T47D (cell line): ENCODE measurements at regions not wholly inside any gene's neighbourhood (a gene's known extent, or its start where the extent isn't known, plus 50 kb on each side); places are given as distances from the start of the nearest gene placed in this dataset.

Source experiments
- DNase-seq, 2 experiments: peaks; one replicate each; pipeline versions ENCODE4 v3.0.0 to v3.0.0-alpha.2; 2011 to 2012; ENCODE audit warnings: low read depth in 1 of 2, low spot score in 1 of 2
- JUND ChIP-seq: IDR thresholded peaks from 2 replicates; pipeline ENCODE4 v1.6.1; 2012; ENCODE audit warnings: low read depth
- in situ Hi-C: cut with HindIII; loops from 2 replicates; pipeline ENCODE4 v1.10.0; 2016; ENCODE audit warnings: low sequenced_read_pairs, low pct_unique_long_range_greater_than_20kb

GRCh38 chr12:25755136-25755970, 202.3 kb upstream of the LMNTD1 start:
- no peak for TF ChIP-seq JUND
- in situ Hi-C loops: no loop called here
- DNase-seq: no peak

DNA sequence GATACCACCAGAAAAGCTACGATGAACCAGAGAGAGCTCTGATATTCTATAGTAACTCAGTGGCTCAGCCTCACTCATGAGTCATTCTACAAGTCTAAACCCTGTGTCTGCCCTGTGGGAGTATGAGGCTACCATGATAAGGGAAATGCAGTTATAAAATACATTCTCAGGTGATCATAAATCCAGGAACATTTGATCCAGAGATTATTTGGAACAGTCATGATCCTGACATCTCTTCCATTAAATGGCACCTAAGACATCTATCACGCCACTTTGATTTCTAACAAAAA, 202.6 kb upstream of the RASSF8 start:
- in situ Hi-C loops: no loop called here
- TF ChIP-seq JUND: no peak
- no peak for DNase-seq

DNA sequence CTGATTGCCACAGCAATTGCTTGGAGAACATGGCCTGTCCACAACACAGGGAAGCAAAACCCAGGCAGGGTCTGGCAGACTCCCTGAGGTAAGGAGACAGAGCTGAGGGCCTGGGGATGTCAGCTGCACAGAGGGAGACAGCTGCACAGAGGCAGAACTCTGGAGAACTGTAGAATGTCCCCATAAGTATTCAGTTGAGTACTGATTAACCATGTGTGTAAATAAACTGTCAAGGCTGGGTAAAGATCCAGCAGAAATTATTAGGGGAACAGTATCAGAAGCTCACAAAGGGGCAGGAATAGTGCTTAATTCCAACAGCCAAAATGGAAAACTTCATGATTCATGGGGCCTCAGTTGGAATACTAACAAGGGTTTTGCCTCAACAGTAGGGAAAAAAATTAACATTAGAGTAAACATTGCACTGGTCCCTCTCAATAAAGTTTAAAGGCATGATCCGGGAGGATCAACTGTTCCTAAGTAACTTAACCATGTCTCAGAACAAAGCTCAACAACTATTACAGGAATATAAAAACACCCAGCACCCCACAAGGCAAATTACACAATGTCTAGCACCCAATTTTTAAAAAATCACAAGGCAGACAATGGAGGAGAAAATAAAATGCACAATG, 201.3 kb upstream of the RASSF8 start:
- no peak for TF ChIP-seq JUND
- no peak for DNase-seq
- in situ Hi-C loops: no loop called here

GRCh38 chr12:25759752-25760151, 198.7 kb upstream of the RASSF8 start:
- DNase-seq: no peak
- in situ Hi-C loops: no loop called here

GRCh38 chr12:25761356-25761755, 197.1 kb upstream of the RASSF8 start:
- no peak for DNase-seq
- no peak for TF ChIP-seq JUND
- in situ Hi-C loops: no loop called here

More at GRCh38 chr12:25759752-25760151, 198.7 kb upstream of the RASSF8 start:
- TF ChIP-seq JUND: no peak

- no peak for DNase-seq
- in situ Hi-C loops: no loop called here
Observed at GRCh38 chr12:25764409-25764808, 194.1 kb upstream of the RASSF8 start.

DNA sequence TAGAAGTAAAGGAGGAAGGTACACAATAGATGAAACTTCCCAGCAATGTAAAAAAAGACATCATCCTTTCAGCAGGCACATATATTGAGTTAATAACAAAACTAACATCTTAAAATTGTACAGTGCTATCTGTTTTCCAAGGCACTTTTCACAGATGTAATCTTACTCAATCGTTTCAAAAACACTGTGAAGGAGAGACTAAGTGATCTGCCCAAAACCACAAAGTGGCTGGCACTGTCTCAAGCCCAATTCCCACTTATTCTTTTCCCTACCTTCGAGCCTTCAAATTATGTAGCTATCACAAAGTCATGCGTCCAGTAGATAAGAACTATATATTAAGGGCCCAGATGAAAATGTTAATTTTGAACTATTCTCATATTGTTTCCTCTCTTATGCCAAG, 193.6 kb upstream of the RASSF8 start:
- TF ChIP-seq JUND: no peak
- in situ Hi-C loops: no loop called here
- no peak for DNase-seq

More at GRCh38 chr12:25764409-25764808, 194.1 kb upstream of the RASSF8 start:
- no peak for TF ChIP-seq JUND

GRCh38 chr12:25767606-25768005, 190.9 kb upstream of the RASSF8 start:
- no peak for DNase-seq
- no peak for TF ChIP-seq JUND
- in situ Hi-C loops: no loop called here

- in situ Hi-C loops: no loop called here
- DNase-seq: no peak
- no peak for TF ChIP-seq JUND
Observed at GRCh38 chr12:25768151-25768550, 190.3 kb upstream of the RASSF8 start.

DNA sequence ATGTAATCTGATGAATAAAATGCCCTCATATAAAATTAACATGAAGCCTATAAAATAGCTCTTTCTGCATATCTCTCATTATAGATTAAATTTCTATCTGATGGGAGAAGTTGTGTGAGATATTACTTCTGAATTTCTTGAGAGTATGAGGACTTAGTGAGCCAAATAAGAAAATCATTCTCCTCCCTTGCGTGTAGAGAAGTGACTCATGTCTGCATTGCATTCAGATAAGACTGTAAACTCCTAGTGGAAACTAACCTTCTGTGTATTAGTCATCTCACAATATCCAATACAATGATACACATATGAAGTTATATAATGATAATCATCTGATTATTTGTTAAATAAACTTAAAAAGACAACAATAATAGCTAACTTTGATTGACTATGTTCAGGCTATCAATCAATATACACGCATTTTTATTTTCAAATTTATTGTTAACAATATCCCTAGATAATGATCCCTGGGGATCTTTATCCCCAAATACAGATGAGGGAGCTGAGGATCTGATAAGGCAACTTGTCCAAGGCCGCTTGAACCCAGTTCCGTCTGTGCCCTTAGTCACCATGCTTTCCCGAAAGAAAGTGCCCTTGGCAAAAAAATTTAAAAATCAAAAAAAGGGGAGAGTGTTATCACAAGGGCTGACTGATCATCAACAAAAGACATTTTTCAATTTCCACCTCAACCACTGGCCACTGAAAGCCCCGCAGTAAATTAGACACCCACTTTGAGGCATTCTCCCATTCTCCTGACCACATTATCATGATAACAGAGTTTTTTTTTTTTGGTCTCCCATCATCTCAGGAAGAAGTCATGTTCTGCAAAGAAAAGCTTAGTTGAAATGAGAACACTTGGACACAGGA, 189.2 kb upstream of the RASSF8 start:
- no peak for DNase-seq
- in situ Hi-C loops: no loop called here
- TF ChIP-seq JUND: no peak

DNA sequence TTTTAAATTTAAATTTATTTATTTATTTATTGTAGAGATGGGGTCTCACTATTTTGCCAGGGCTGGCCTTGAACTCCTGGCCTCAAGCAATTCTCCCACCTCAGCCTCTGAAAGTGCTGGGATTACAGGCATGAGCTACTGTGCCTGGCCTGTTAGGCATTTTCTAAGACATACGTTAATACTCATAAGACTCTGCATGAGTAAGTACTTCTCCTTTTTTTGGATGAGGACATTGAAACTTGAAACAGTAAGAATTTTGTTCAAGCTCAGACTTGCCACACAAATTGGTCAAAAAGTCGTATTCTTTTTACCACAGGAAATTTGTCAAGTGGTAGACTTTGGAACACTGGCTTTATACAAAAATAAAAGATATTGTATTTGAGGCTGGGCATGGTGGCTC, 187.4 kb upstream of the RASSF8 start:
- in situ Hi-C loops: no loop called here
- TF ChIP-seq JUND: no peak
- no peak for DNase-seq

GRCh38 chr12:25771476-25771875, 187.0 kb upstream of the RASSF8 start:
- in situ Hi-C loops: no loop called here
- DNase-seq: no peak
- TF ChIP-seq JUND: no peak

GRCh38 chr12:25775968-25776367, 182.5 kb upstream of the RASSF8 start:
- in situ Hi-C loops: no loop called here
- TF ChIP-seq JUND: no peak
- DNase-seq: peak in 1 of 2 experiments; percentile 20
